GM12878 (cell line): ENCODE measurements at regions not wholly inside any gene's neighbourhood (a gene's known extent, or its start where the extent isn't known, plus 50 kb on each side); places are given as distances from the start of the nearest gene placed in this dataset.

Source experiments
- CEBPB ChIP-seq, 2 experiments: fragments of 150-350 bp in 1 of 2; IDR thresholded peaks; 2 replicates each; pipeline ENCODE4 v1.6.1; 2012 to 2014; ENCODE audit warnings: low read depth in 2 of 2, low read length in 2 of 2, borderline replicate concordance in 1 of 2, inconsistent platforms in 1 of 2
- EGR1 ChIP-seq, 2 experiments: IDR thresholded peaks; 1 replicate in 1 of 2; 2 replicates in 1 of 2; pipeline ENCODE4 v1.6.1; 2011 to 2012; ENCODE audit warnings: low read depth in 2 of 2, low read length in 2 of 2, borderline replicate concordance in 1 of 2, mild to moderate bottlenecking in 1 of 2, moderate library complexity in 1 of 2
- EZH2 ChIP-seq: IDR thresholded peaks from 2 replicates; pipeline ENCODE4 v1.6.1; 2012; ENCODE audit warnings: low read depth, mild to moderate bottlenecking, control low read depth, inconsistent platforms, low read length, borderline replicate concordance; ENCODE audit not compliant: control insufficient read depth
- FOXM1 ChIP-seq: IDR thresholded peaks from 2 replicates; pipeline ENCODE4 v1.6.1; 2012; ENCODE audit warnings: low read depth, mild to moderate bottlenecking, inconsistent platforms, low read length, moderate library complexity
- JUND ChIP-seq: IDR thresholded peaks from 2 replicates; pipeline ENCODE4 v1.6.1; 2012; ENCODE audit warnings: low read depth, mild to moderate bottlenecking, low read length, improper control_type of control experiment, moderate library complexity
- POLR2A ChIP-seq: IDR thresholded peaks from 2 replicates; pipeline ENCODE4 v1.6.1; 2011; ENCODE audit warnings: low read depth, mild to moderate bottlenecking, low read length
- RFX5 ChIP-seq: IDR thresholded peaks from 2 replicates; pipeline ENCODE4 v1.6.1; 2011; ENCODE audit warnings: low read depth, low read length, improper control_type of control experiment
- SIN3A ChIP-seq: IDR thresholded peaks from 2 replicates; pipeline ENCODE4 v1.6.1; 2012; ENCODE audit warnings: low read depth, low read length, improper control_type of control experiment
- STAT3 ChIP-seq: IDR thresholded peaks from 2 replicates; pipeline ENCODE4 v1.6.1; 2011; ENCODE audit warnings: low read depth, low read length, improper control_type of control experiment
- TF ChIP-seq, protein P1 (sequence below): IDR thresholded peaks from 2 replicates; pipeline ENCODE4 v1.6.1; 2012; ENCODE audit warnings: mild to moderate bottlenecking, low read depth, low read length
- TF ChIP-seq, protein P2 (sequence below), 3 experiments: IDR thresholded peaks in 2 of 3; conservative IDR thresholded peaks in 1 of 3; 2 replicates each; pipeline ENCODE4 v1.5.1; 2011; ENCODE audit warnings: low read depth in 3 of 3, low read length in 3 of 3, mild to moderate bottlenecking in 3 of 3, control low read depth in 2 of 3, moderate library complexity in 2 of 3, inconsistent platforms in 1 of 3, mixed read lengths in 1 of 3; ENCODE audit not compliant: control insufficient read depth in 2 of 3, insufficient read depth in 1 of 3; ENCODE audit errors: extremely low read depth in 1 of 3
- TF ChIP-seq, protein P3 (sequence below): IDR thresholded peaks from 2 replicates; pipeline ENCODE4 v1.6.1; 2011; ENCODE audit warnings: low read depth, low read length, improper control_type of control experiment, borderline replicate concordance
- TF ChIP-seq, protein P4 (sequence below): IDR thresholded peaks from 2 replicates; pipeline ENCODE4 v1.6.1; 2012; ENCODE audit warnings: low read depth, low read length, improper control_type of control experiment
- TF ChIP-seq, protein P5 (sequence below): IDR thresholded peaks from 2 replicates; pipeline ENCODE4 v1.6.1; 2012; ENCODE audit warnings: low read length, inconsistent platforms

GRCh38 chr10:78341953-78342614 is 308.4 kb downstream of the RPS24 start:
- TF ChIP-seq, protein P1, sequence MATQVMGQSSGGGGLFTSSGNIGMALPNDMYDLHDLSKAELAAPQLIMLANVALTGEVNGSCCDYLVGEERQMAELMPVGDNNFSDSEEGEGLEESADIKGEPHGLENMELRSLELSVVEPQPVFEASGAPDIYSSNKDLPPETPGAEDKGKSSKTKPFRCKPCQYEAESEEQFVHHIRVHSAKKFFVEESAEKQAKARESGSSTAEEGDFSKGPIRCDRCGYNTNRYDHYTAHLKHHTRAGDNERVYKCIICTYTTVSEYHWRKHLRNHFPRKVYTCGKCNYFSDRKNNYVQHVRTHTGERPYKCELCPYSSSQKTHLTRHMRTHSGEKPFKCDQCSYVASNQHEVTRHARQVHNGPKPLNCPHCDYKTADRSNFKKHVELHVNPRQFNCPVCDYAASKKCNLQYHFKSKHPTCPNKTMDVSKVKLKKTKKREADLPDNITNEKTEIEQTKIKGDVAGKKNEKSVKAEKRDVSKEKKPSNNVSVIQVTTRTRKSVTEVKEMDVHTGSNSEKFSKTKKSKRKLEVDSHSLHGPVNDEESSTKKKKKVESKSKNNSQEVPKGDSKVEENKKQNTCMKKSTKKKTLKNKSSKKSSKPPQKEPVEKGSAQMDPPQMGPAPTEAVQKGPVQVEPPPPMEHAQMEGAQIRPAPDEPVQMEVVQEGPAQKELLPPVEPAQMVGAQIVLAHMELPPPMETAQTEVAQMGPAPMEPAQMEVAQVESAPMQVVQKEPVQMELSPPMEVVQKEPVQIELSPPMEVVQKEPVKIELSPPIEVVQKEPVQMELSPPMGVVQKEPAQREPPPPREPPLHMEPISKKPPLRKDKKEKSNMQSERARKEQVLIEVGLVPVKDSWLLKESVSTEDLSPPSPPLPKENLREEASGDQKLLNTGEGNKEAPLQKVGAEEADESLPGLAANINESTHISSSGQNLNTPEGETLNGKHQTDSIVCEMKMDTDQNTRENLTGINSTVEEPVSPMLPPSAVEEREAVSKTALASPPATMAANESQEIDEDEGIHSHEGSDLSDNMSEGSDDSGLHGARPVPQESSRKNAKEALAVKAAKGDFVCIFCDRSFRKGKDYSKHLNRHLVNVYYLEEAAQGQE: no peak
- TF ChIP-seq CEBPB (IDR thresholded peaks at IDR 0.05; ENCODE audit: borderline replicate concordance in 1 of 2, low read depth in 2 of 2, low read length in 2 of 2) (no peak), EGR1 (IDR thresholded peaks at IDR 0.05; ENCODE audit: borderline replicate concordance in 1 of 2, low read depth in 2 of 2, low read length in 2 of 2) (no peak), JUND (no peak), EZH2 (no peak), FOXM1 (no peak), RFX5 (no peak), POLR2A (no peak), SIN3A (no peak), STAT3 (no peak)
- TF ChIP-seq, protein P2, sequence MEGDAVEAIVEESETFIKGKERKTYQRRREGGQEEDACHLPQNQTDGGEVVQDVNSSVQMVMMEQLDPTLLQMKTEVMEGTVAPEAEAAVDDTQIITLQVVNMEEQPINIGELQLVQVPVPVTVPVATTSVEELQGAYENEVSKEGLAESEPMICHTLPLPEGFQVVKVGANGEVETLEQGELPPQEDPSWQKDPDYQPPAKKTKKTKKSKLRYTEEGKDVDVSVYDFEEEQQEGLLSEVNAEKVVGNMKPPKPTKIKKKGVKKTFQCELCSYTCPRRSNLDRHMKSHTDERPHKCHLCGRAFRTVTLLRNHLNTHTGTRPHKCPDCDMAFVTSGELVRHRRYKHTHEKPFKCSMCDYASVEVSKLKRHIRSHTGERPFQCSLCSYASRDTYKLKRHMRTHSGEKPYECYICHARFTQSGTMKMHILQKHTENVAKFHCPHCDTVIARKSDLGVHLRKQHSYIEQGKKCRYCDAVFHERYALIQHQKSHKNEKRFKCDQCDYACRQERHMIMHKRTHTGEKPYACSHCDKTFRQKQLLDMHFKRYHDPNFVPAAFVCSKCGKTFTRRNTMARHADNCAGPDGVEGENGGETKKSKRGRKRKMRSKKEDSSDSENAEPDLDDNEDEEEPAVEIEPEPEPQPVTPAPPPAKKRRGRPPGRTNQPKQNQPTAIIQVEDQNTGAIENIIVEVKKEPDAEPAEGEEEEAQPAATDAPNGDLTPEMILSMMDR (IDR thresholded peaks at IDR 0.05 in 2 of 3, conservative IDR thresholded peaks at IDR 0.05 in 1 of 3; ENCODE audit: control insufficient read depth in 2 of 3, extremely low read depth in 1 of 3, insufficient read depth in 1 of 3, low read depth in 3 of 3, low read length in 3 of 3): no peak
- TF ChIP-seq, protein P3, sequence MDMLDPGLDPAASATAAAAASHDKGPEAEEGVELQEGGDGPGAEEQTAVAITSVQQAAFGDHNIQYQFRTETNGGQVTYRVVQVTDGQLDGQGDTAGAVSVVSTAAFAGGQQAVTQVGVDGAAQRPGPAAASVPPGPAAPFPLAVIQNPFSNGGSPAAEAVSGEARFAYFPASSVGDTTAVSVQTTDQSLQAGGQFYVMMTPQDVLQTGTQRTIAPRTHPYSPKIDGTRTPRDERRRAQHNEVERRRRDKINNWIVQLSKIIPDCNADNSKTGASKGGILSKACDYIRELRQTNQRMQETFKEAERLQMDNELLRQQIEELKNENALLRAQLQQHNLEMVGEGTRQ: no peak
- TF ChIP-seq, protein P4, sequence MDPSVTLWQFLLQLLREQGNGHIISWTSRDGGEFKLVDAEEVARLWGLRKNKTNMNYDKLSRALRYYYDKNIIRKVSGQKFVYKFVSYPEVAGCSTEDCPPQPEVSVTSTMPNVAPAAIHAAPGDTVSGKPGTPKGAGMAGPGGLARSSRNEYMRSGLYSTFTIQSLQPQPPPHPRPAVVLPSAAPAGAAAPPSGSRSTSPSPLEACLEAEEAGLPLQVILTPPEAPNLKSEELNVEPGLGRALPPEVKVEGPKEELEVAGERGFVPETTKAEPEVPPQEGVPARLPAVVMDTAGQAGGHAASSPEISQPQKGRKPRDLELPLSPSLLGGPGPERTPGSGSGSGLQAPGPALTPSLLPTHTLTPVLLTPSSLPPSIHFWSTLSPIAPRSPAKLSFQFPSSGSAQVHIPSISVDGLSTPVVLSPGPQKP: no peak
- TF ChIP-seq, protein P5, sequence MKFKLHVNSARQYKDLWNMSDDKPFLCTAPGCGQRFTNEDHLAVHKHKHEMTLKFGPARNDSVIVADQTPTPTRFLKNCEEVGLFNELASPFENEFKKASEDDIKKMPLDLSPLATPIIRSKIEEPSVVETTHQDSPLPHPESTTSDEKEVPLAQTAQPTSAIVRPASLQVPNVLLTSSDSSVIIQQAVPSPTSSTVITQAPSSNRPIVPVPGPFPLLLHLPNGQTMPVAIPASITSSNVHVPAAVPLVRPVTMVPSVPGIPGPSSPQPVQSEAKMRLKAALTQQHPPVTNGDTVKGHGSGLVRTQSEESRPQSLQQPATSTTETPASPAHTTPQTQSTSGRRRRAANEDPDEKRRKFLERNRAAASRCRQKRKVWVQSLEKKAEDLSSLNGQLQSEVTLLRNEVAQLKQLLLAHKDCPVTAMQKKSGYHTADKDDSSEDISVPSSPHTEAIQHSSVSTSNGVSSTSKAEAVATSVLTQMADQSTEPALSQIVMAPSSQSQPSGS: no peak
